ENCODE measurements at regions not wholly inside any gene's neighbourhood (a gene's known extent, or its start where the extent isn't known, plus 50 kb on each side); places are given as distances from the start of the nearest gene placed in this dataset.
A peak's percentile ranks its signal among the peaks of the same experiment; 100 is the strongest.
"Not testable (repeated sequence)": the region's sequence is repeated elsewhere in the genome, so short reads cannot be mapped to it uniquely, and the experiment has no call there.

GRCh38 chr4:97270051-97270450, 873.2 kb downstream of the STPG2 start:
- DNase-seq (ENCODE audit: extremely low read depth, low read depth): no peak

DNA sequence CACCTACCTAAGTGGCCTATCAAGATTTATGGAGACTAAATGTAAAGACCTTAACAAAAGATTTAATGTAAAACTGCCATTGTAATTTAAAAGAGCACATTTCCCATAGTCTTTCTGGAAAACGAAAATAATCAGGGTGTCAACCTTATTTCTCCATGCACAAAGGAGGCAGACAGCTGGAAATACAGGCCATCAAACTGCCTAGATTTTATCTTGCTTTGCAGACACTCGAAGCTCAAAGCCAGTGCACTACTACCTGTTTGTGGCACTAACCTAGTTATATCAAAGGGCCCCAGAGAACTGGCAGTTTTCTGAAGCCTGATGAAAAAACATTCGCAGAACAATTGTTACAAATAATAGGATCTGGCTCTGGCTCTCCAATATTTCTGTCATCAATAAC, 863.9 kb downstream of the STPG2 start:
- no peak for DNase-seq (ENCODE audit: extremely low read depth, low read depth)

DNA sequence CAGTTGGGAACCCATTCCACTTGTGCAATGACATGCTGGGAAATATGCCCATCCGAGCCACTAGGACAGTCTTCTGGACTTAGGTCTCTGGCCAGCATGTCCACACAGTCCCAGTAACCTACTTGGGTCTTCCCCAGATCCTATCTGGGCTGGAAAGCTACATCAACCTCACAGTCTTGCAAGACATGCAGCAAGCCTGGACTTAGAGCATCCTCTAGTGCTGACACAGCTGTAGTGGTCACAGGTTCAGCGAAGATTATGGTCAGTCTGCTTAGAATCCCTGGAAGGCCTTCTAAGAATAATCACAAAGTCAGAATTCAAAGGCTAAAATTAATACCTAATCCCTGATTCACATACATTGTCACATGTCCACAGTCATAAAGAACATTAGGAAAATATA, 842.7 kb downstream of the STPG2 start:
- no peak for DNase-seq (ENCODE audit: extremely low read depth, low read depth)

- no peak for DNase-seq (ENCODE audit: extremely low read depth, low read depth)
Observed at GRCh38 chr4:97305351-97305750, 837.9 kb downstream of the STPG2 start.

DNA sequence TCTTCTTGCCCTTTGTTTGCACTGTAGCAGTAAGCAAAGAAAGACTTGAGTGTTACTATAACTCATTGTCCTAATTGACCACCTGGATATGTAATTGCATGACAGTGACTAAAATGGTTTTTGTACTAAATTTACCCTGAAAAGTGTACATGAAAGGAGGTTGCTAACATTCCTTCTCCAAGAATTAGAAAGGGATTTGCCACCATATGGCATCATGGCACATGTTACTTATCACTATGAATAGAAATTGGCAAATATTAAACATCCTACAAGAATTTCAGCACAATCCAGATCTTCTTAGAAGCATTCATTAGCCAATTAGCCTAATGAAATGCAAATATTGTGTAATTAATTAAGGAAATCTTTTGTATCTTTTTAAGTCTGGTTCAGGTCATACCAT, 834.2 kb downstream of the STPG2 start:
- DNase-seq (ENCODE audit: extremely low read depth, low read depth): no peak

GRCh38 chr4:97317201-97317600, 826.1 kb downstream of the STPG2 start:
- DNase-seq (ENCODE audit: extremely low read depth, low read depth): no peak

- DNase-seq (ENCODE audit: extremely low read depth, low read depth): no peak
Observed at GRCh38 chr4:97317671-97318070, 825.6 kb downstream of the STPG2 start.

DNA sequence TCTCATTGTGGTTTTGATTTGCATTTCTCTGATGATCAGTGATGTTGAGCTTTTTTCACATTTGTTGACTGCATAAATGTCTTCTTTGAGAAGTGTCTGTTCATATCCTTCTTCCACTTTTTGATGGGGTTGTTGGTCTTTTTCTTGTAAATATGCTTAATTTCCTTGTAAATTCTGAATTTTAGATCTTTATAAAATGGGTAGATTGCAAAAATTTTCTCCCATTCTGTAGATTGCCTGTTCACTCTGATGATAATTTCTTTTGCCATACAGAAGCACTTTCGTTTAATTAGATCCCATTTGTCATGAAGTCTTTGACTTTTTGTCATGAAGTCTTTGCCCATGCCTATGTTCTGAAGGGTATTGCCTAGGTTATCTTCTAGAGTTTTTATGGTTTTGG, 817.5 kb downstream of the STPG2 start:
- DNase-seq (ENCODE audit: extremely low read depth, low read depth): not testable (repeated sequence)

GRCh38 chr4:97330917-97331316, 812.4 kb downstream of the STPG2 start:
- no peak for DNase-seq (ENCODE audit: extremely low read depth, low read depth)

- no peak for DNase-seq (ENCODE audit: extremely low read depth, low read depth)
Observed at GRCh38 chr4:97334348-97334747, 808.9 kb downstream of the STPG2 start.

- DNase-seq (ENCODE audit: extremely low read depth, low read depth): no peak
Observed at GRCh38 chr4:97349468-97350186, 793.6 kb downstream of the STPG2 start.

- no peak for DNase-seq (ENCODE audit: extremely low read depth, low read depth)
Observed at GRCh38 chr4:97353876-97354275, 789.4 kb downstream of the STPG2 start.

DNA sequence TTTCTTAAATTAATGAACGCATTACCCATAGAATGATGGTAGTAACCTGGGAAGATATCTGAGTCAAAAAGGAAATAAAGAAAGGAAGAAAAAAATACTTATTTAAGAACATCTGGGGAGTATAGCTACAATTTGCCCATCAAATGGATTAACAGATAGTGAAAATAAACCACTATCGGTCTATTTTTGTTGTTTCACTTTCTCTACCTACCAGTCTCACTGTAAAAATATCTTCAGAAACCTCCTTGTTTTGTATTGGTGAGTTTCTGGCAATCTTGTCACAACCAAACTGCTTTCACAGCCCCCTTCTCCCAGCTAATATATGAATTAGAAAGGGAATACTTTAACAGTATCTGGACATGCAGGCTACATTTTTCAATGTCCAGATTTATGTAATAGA, 783.5 kb downstream of the STPG2 start:
- DNase-seq (ENCODE audit: extremely low read depth, low read depth): no peak

DNA sequence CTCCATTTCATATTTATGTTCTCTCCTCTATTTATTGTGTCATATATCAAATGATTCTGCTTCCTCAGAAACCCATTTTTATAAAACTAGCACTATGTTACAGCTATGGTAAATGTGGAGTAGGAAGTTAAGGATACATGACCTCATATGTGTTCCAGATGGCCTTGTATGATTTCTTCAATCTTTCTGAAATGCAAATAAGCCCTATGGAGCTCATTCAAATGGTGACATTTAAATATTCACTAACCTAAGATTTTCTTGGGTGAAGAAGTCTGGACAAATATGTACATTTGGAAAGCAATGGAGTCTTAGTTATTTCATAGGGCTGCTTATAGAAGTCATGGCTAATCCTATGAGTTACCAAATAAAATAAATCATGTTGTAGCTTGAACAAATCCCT, 782.5 kb downstream of the STPG2 start:
- DNase-seq (ENCODE audit: extremely low read depth, low read depth): no peak

- peak; percentile 1 for DNase-seq (ENCODE audit: extremely low read depth, low read depth)
Observed at GRCh38 chr4:97367878-97368277, 775.4 kb downstream of the STPG2 start.

- DNase-seq (ENCODE audit: extremely low read depth, low read depth): no peak
Observed at GRCh38 chr4:97370568-97370967, 772.7 kb downstream of the STPG2 start.

- DNase-seq (ENCODE audit: extremely low read depth, low read depth): no peak
Observed at GRCh38 chr4:97374526-97374925, 768.8 kb downstream of the STPG2 start.

- DNase-seq (ENCODE audit: extremely low read depth, low read depth): no peak
Observed at GRCh38 chr4:97386969-97387368, 756.3 kb downstream of the STPG2 start.

DNA sequence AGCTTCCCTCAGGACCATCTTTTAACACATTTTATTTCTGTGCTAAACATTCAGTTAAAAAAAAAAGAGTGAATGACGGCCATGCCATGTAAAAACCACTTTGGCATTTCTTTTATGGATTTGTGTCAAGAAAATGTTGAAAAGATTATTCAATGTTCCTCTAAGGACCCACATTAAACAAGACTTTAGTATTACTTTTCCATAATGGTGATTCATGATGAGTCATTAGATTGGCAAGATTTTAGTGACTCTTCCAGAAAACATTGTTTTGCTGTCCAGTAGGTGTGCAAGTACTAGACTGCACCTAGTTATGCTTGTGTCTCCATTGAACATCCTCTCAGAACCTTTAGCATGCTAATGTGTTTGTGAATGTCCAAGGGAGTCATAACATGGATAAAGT, 748.6 kb downstream of the STPG2 start:
- no peak for DNase-seq (ENCODE audit: extremely low read depth, low read depth)

GRCh38 chr4:97396097-97396496, 747.2 kb downstream of the STPG2 start:
- DNase-seq (ENCODE audit: extremely low read depth, low read depth): no peak

GRCh38 chr4:97396605-97397004, 746.7 kb downstream of the STPG2 start:
- DNase-seq (ENCODE audit: extremely low read depth, low read depth): no peak

DNA sequence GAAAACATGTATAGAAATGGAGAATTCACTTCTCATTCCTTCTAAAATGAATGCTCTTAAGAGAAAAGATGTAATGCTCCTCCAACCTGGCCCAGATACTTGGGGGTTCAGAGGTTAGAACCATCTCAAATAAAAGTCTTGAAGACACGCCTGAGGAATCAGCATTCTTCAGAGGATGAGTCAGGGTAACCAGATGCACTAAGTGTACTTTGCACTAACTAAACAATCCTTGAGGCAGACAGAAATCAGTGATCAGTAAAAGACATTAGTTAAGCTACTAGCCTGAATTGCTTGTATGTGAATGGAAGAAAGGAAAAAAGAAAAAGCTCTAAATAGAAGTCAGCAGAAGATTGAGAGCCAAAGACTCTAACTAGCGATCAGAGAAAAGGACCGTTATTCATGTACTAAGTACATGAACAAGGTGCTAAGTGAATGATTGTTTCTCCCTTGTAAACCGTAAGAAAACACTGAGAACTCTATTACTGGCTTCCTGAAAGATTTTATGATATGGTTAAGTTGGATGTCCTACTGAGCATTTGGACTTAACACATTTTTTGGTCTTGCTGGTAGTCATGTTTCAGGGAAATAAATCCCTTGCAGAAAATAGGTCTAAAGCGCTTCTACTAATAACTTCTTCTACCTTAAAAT, 738.3 kb downstream of the STPG2 start:
- DNase-seq (ENCODE audit: extremely low read depth, low read depth): no peak

- DNase-seq (ENCODE audit: extremely low read depth, low read depth): no peak
Observed at GRCh38 chr4:97411356-97411755, 731.9 kb downstream of the STPG2 start.
